ENCODE measurements at regions not wholly inside any gene's neighbourhood (a gene's known extent, or its start where the extent isn't known, plus 50 kb on each side); places are given as distances from the start of the nearest gene placed in this dataset.

DNA sequence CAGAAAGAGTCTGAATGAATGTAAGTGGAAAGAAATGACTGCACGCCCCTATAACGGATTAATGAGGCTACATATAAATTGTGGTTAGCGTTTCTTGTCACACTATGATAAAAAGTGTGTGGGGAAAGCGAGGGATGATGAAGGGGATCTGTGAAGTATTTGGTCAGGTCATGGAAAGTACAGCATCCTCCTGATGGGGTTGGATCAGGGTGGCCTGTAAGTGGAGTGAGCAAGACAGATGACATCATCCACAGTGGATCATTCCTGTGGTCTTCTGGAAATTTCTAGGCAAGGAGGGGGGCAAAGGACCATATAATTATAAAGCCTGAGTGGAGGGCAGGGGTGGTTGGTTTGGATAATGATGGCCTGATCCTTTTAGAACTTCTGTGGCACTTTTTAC, 606.0 kb downstream of the INHBA start:
- no peak overlapping the region for H3K4me3 ChIP-seq
- no peaks in the 10 kb centered on the region for H3K36me3 ChIP-seq
- WGBS = 85% methylated on average over 4 of the region's 4 CpGs
- TF ChIP-seq POLR2A (IDR thresholded peaks at IDR 0.05) (no peak), POLR2AphosphoS5 (IDR thresholded peaks at IDR 0.05) (no peak)
- TF ChIP-seq, protein P1, sequence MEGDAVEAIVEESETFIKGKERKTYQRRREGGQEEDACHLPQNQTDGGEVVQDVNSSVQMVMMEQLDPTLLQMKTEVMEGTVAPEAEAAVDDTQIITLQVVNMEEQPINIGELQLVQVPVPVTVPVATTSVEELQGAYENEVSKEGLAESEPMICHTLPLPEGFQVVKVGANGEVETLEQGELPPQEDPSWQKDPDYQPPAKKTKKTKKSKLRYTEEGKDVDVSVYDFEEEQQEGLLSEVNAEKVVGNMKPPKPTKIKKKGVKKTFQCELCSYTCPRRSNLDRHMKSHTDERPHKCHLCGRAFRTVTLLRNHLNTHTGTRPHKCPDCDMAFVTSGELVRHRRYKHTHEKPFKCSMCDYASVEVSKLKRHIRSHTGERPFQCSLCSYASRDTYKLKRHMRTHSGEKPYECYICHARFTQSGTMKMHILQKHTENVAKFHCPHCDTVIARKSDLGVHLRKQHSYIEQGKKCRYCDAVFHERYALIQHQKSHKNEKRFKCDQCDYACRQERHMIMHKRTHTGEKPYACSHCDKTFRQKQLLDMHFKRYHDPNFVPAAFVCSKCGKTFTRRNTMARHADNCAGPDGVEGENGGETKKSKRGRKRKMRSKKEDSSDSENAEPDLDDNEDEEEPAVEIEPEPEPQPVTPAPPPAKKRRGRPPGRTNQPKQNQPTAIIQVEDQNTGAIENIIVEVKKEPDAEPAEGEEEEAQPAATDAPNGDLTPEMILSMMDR (IDR thresholded peaks at IDR 0.05) = no peak
- intact Hi-C loops (cut with DNase I) = no loop called here
- H3K9me3 ChIP-seq = no peaks in the 10 kb centered on the region
- no peak overlapping the region for H3K27ac ChIP-seq
- H3K4me1 ChIP-seq (replicated peaks) = no peaks in the 10 kb centered on the region
- no peak for DNase-seq (ENCODE audit: low spot score)
- H3K27me3 ChIP-seq (replicated peaks; ENCODE audit: insufficient read depth) = no peaks in the 10 kb centered on the region

DNA sequence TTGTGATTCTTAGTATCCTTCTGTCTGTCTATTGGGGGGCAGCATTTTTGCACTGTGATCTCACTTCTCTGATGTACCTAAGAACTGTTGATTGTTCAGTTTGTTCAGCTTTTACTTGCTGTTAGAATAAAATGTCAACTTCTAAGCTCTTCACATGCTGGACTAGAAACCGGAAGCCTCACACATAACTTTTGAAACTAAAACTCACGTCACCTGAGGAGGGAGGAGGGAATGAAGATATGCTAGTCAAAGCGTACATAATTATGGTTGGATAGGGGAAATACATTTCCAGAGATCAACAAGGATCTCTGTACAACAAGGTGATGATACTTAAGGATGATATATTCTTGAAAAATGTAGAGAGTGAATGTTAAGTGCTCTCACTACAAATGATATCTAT, 609.7 kb downstream of the INHBA start:
- Histone ChIP-seq H3K36me3 (no peaks in the 10 kb centered on the region), H3K9me3 (no peaks in the 10 kb centered on the region), H3K27me3 (replicated peaks; ENCODE audit: insufficient read depth) (no peaks in the 10 kb centered on the region), H3K27ac (no peak overlapping the region), H3K4me3 (no peak overlapping the region), H3K4me1 (replicated peaks) (no peaks in the 10 kb centered on the region)
- no peak for DNase-seq (ENCODE audit: low spot score)
- TF ChIP-seq, protein P1 (IDR thresholded peaks at IDR 0.05) = no peak
- TF ChIP-seq POLR2AphosphoS5 (IDR thresholded peaks at IDR 0.05) = no peak
- no peak for TF ChIP-seq POLR2A (IDR thresholded peaks at IDR 0.05)
- intact Hi-C loops (cut with DNase I) = no loop called here
- 93% methylated on average over 3 of the region's 3 CpGs for WGBS

DNA sequence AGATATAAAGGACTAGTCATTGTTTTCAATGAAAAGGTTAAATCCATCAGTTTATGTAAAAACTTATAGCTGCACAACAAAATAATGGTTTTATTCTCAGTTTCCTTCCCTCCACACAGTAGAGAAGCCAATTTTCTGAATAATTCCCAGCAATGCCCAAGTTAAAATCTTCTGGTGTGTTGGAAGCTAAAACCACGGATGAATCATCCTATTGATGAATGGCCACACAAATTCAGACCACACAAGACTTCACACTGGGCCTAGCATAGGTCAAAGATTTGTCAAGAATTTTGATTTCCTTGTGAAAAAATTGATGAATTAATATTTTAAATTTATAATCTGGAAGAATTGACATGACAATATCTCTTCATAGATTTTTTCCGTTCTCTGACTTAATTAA, 617.6 kb downstream of the INHBA start:
- 87% methylated on average over 2 of the region's 2 CpGs for WGBS
- intact Hi-C loops (cut with DNase I) = no loop called here
- TF ChIP-seq POLR2A (IDR thresholded peaks at IDR 0.05) = no peak
- TF ChIP-seq, protein P1 (IDR thresholded peaks at IDR 0.05) = no peak
- TF ChIP-seq POLR2AphosphoS5 (IDR thresholded peaks at IDR 0.05) = no peak

DNA sequence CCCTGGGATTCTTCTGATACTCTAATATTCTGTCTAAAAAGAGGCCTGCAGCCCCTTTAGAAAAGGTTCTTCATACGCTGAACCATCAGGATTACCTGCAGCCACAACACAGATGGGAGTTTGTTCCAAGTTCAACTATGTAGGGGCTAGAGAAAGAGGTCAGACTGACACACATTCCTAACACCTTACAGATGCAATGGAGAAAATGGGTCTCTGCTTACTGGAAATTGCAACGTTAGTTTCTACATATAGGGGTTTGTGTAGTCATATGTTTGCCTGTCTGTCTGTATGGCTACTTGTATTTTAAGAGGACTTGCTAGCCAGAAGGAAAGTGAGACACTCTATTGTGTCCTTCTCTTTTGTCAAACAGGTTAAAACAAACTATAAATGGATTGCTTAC, 618.5 kb downstream of the INHBA start:
- intact Hi-C loops (cut with DNase I) = no loop called here
- no peaks in the 10 kb centered on the region for H3K9me3 ChIP-seq
- no peaks in the 10 kb centered on the region for H3K36me3 ChIP-seq
- no peak for DNase-seq (ENCODE audit: low spot score)
- no peak overlapping the region for H3K27ac ChIP-seq
- no peak overlapping the region for H3K4me3 ChIP-seq
- WGBS = 74% methylated on average over 2 of the region's 2 CpGs
- TF ChIP-seq POLR2AphosphoS5 (IDR thresholded peaks at IDR 0.05) (no peak), POLR2A (IDR thresholded peaks at IDR 0.05) (no peak)
- TF ChIP-seq, protein P1 (IDR thresholded peaks at IDR 0.05) = no peak
- no peaks in the 10 kb centered on the region for H3K4me1 ChIP-seq (replicated peaks)
- H3K27me3 ChIP-seq (replicated peaks; ENCODE audit: insufficient read depth) = no peaks in the 10 kb centered on the region

More for the DNA sequence above, 617.6 kb downstream of the INHBA start:
- H3K9me3 ChIP-seq = no peaks in the 10 kb centered on the region
- H3K36me3 ChIP-seq = no peaks in the 10 kb centered on the region
- H3K27ac ChIP-seq = no peak overlapping the region
- H3K4me1 ChIP-seq (replicated peaks) = no peaks in the 10 kb centered on the region
- no peak for DNase-seq (ENCODE audit: low spot score)
- no peaks in the 10 kb centered on the region for H3K27me3 ChIP-seq (replicated peaks; ENCODE audit: insufficient read depth)
- no peak overlapping the region for H3K4me3 ChIP-seq

DNA sequence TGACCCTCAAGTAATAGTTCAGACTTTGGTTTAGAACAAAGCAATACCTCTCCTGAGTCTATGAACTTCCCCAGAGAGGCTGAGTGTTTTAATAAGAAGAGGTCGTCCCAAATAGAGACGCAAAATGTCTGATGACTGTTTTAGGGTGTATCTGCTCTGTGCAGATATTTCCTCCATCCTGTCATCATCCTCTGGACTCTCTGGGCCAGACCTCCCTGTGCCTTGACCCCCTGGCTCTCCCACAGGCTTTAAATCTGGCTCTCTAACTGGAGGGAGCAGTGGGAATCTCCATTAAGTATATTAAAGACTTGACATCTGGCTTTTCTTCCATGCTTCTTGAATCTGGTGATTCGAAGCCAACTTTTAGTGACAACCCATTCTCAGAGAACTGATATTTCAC, 633.3 kb downstream of the INHBA start:
- Histone ChIP-seq H3K27me3 (replicated peaks; ENCODE audit: insufficient read depth) (no peaks in the 10 kb centered on the region), H3K36me3 (no peaks in the 10 kb centered on the region), H3K4me3 (no peak overlapping the region), H3K9me3 (no peaks in the 10 kb centered on the region), H3K4me1 (replicated peaks) (no peaks in the 10 kb centered on the region), H3K27ac (no peak overlapping the region)
- TF ChIP-seq, protein P1 (IDR thresholded peaks at IDR 0.05) = no peak
- no peak for DNase-seq (ENCODE audit: low spot score)
- intact Hi-C loops (cut with DNase I) = no loop called here
- 91% methylated on average over 3 of the region's 3 CpGs for WGBS
